OCI-LY7 (cell line): ENCODE measurements at regions not wholly inside any gene's neighbourhood (a gene's known extent, or its start where the extent isn't known, plus 50 kb on each side); places are given as distances from the start of the nearest gene placed in this dataset.

ENCODE experiments used
- BruUV-seq: library from RNA; stranded (reverse); fragments of 400-500 nt; replicated peaks from 2 replicates; lab custom pipeline; 2021; lab: Mats Ljungman, UMichigan
- CTCF ChIA-PET: fragments of 300-600 bp; sonication (Branson Sonifier 250); formaldehyde crosslinking; loops from one replicate; lab custom pipeline; 2022; ENCODE audit warnings: antibody characterized with exemption; ENCODE audit not compliant: unreplicated experiment; lab: Charles Lee
- POLR2A ChIA-PET: fragments of 300-600 bp; sonication (Branson Sonifier 250); formaldehyde crosslinking; loops from one replicate; lab custom pipeline; 2022; ENCODE audit warnings: antibody characterized with exemption; lab: Charles Lee
- DNase-seq: peaks from one replicate; pipeline ENCODE4 v3.0.0-alpha.2; 2015; ENCODE audit warnings: low spot score
- H2AFZ ChIP-seq: fragments of 200-600 bp; sonication (generic), shearing (Covaris generic); 2 replicates; pipeline ENCODE4 v1.6.1; 2014; ENCODE audit warnings: mild to moderate bottlenecking, antibody characterized with exemption, low read length, moderate library complexity
- H3K27ac ChIP-seq: fragments of 200-600 bp; sonication (generic); 2 replicates; pipeline ENCODE4 v1.5.1; 2014; ENCODE audit warnings: mixed run types, low read depth, mild to moderate bottlenecking, moderate library complexity, low read length, inconsistent platforms; ENCODE audit not compliant: poor library complexity, severe bottlenecking
- H3K36me3 ChIP-seq: fragments of 200-600 bp; sonication (generic); 2 replicates; pipeline ENCODE4 v1.6.1; 2014; ENCODE audit warnings: mild to moderate bottlenecking, antibody characterized with exemption, low read length, moderate library complexity, mixed read lengths; ENCODE audit not compliant: insufficient read depth
- H3K4me1 ChIP-seq: fragments of 200-600 bp; sonication (generic); 2 replicates; pipeline ENCODE4 v1.5.1; 2014; ENCODE audit warnings: mild to moderate bottlenecking, low read length; ENCODE audit not compliant: insufficient read depth, poor library complexity, severe bottlenecking
- H3K4me2 ChIP-seq: fragments of 200-600 bp; sonication (generic); 2 replicates; pipeline ENCODE4 v1.6.1; 2014; ENCODE audit warnings: mild to moderate bottlenecking, low read length
- H3K4me3 ChIP-seq: fragments of 200-600 bp; sonication (generic); 2 replicates; pipeline ENCODE4 v1.5.1; 2014; ENCODE audit warnings: mild to moderate bottlenecking, low read depth, low read length; ENCODE audit not compliant: poor library complexity, severe bottlenecking
- H3K79me2 ChIP-seq: fragments of 200-600 bp; sonication (generic); 2 replicates; pipeline ENCODE4 v1.6.1; 2016; ENCODE audit warnings: low read depth, mild to moderate bottlenecking, low read length, moderate library complexity, mixed read lengths; ENCODE audit not compliant: insufficient read depth
- H3K9me2 ChIP-seq: fragments of 200-600 bp; sonication (generic); 2 replicates; pipeline ENCODE4 v1.6.1; 2016; ENCODE audit warnings: mild to moderate bottlenecking, low read length, mixed read lengths; ENCODE audit not compliant: insufficient read depth
- H3K9me3 ChIP-seq: fragments of 200-600 bp; sonication (generic); 2 replicates; pipeline ENCODE4 v1.6.1; 2014; ENCODE audit warnings: mild to moderate bottlenecking, mixed run types, low read length, mixed read lengths
- H4K20me1 ChIP-seq: fragments of 200-600 bp; sonication (generic); 2 replicates; pipeline ENCODE4 v1.6.1; 2014; ENCODE audit warnings: mild to moderate bottlenecking, antibody characterized with exemption, low read length, moderate library complexity, mixed read lengths; ENCODE audit not compliant: insufficient read depth
- CTCF ChIP-seq: fragments of 200-600 bp; sonication (generic); conservative IDR thresholded peaks from 2 replicates; pipeline ENCODE4 v1.5.1; 2014; ENCODE audit warnings: mild to moderate bottlenecking, antibody characterized with exemption, low read length, moderate library complexity, mixed read lengths
- EZH2phosphoT487 ChIP-seq: fragments of 200-600 bp; sonication (generic); IDR thresholded peaks from 2 replicates; pipeline ENCODE4 v1.6.1; 2018; ENCODE audit warnings: low read depth, borderline replicate concordance, mild to moderate bottlenecking, mixed run types, antibody characterized with exemption, low read length, moderate library complexity, mixed read lengths
- intact Hi-C: fragments of 100-400 bp; cut with micrococcal nuclease; formaldehyde crosslinking; loops from one replicate; pipeline ENCODE4 v1.10.0; 2022; ENCODE audit not compliant: unreplicated experiment

GRCh38 chr7:155961241-155962190, 149.3 kb upstream of the SHH start:
- no peak for DNase-seq
- no peaks in the 10 kb centered on the region for H3K36me3 ChIP-seq
- H3K79me2 ChIP-seq: no peaks in the 10 kb centered on the region
- H3K9me2 ChIP-seq: no peaks in the 10 kb centered on the region
- no peak overlapping the region for H3K4me2 ChIP-seq
- TF ChIP-seq CTCF (no peak), EZH2phosphoT487 (no peak)
- H3K27ac ChIP-seq: no peak overlapping the region
- ChIA-PET POLR2A (interaction anchor here (0.7 kb wide), 1 partner anchor 31 kb away, joined by 3 read pairs; no protein-coding TSS in a partner anchor), CTCF (no interaction called here)
- H2AFZ ChIP-seq: no peak overlapping the region
- no peaks in the 10 kb centered on the region for H3K4me1 ChIP-seq
- BruUV-seq: no TSS peak
- H3K4me3 ChIP-seq: no peak overlapping the region
- no peaks in the 10 kb centered on the region for H3K9me3 ChIP-seq
- H4K20me1 ChIP-seq: no peaks in the 10 kb centered on the region
- intact Hi-C loops: no loop called here

GRCh38 chr7:155959894-155960293, 147.6 kb upstream of the SHH start:
- DNase-seq: no peak
- ChIA-PET POLR2A (no interaction called here), CTCF (no interaction called here)
- no peaks in the 10 kb centered on the region for H3K79me2 ChIP-seq
- intact Hi-C loops: no loop called here
- no peak overlapping the region for H3K4me2 ChIP-seq
- no peaks in the 10 kb centered on the region for H3K9me3 ChIP-seq
- TF ChIP-seq CTCF (no peak), EZH2phosphoT487 (no peak)
- no peaks in the 10 kb centered on the region for H3K4me1 ChIP-seq
- H3K4me3 ChIP-seq: no peak overlapping the region
- no peaks in the 10 kb centered on the region for H3K36me3 ChIP-seq
- no peak overlapping the region for H3K27ac ChIP-seq
- H2AFZ ChIP-seq: no peak overlapping the region
- BruUV-seq: no TSS peak
- H4K20me1 ChIP-seq: no peaks in the 10 kb centered on the region
- no peaks in the 10 kb centered on the region for H3K9me2 ChIP-seq

- H4K20me1 ChIP-seq: no peaks in the 10 kb centered on the region
- H3K4me3 ChIP-seq: no peak overlapping the region
- no peak overlapping the region for H3K4me2 ChIP-seq
- no peaks in the 10 kb centered on the region for H3K9me3 ChIP-seq
- intact Hi-C loops: no loop called here
- no peaks in the 10 kb centered on the region for H3K36me3 ChIP-seq
- H3K4me1 ChIP-seq: no peaks in the 10 kb centered on the region
- TF ChIP-seq CTCF (no peak), EZH2phosphoT487 (no peak)
- ChIA-PET POLR2A (no interaction called here), CTCF (no interaction called here)
- H3K27ac ChIP-seq: no peak overlapping the region
- H2AFZ ChIP-seq: no peak overlapping the region
- no peaks in the 10 kb centered on the region for H3K9me2 ChIP-seq
- BruUV-seq: no TSS peak
- no peaks in the 10 kb centered on the region for H3K79me2 ChIP-seq
- no peak for DNase-seq
Observed at GRCh38 chr7:155956977-155957376, 144.7 kb upstream of the SHH start.
